ENCODE measurements at regions not wholly inside any gene's neighbourhood (a gene's known extent, or its start where the extent isn't known, plus 50 kb on each side); places are given as distances from the start of the nearest gene placed in this dataset.
A peak's percentile ranks its signal among the peaks of the same experiment; 100 is the strongest.
"Not testable (repeated sequence)": the region's sequence is repeated elsewhere in the genome, so short reads cannot be mapped to it uniquely, and the experiment has no call there.

DNA sequence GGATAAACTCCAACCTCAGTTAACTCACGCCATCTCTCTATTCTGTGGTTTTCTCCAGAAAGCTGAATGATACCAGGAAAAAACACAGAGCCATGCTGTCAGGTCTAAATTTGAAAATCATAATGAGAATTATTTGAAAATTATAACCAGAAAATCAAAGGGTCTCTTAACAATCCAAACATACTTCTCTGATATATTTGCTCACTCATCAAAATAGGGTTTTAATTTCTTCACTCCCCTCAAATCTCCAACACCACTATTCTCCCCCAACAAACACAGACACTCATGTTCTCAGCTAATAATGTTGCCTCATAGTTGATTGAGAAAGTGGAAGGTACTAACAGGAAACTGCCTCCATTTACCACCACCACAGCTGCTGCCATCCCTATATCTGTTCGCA, 375.5 kb downstream of the TLE1 start:
- intact Hi-C loops (cut with DNase I) = no loop called here
- DNase-seq (ENCODE audit: low spot score) (no peak), ATAC-seq (no peak)

GRCh38 chr9:81312346-81312745, 377.0 kb downstream of the TLE1 start:
- intact Hi-C loops (cut with DNase I) = no loop called here

GRCh38 chr9:81308404-81308803, 380.9 kb downstream of the TLE1 start:
- ATAC-seq (no peak), DNase-seq (ENCODE audit: low spot score) (no peak)
- intact Hi-C loops (cut with DNase I) = no loop called here

More at GRCh38 chr9:81312346-81312745, 377.0 kb downstream of the TLE1 start:
- ATAC-seq (no peak), DNase-seq (ENCODE audit: low spot score) (no peak)

DNA sequence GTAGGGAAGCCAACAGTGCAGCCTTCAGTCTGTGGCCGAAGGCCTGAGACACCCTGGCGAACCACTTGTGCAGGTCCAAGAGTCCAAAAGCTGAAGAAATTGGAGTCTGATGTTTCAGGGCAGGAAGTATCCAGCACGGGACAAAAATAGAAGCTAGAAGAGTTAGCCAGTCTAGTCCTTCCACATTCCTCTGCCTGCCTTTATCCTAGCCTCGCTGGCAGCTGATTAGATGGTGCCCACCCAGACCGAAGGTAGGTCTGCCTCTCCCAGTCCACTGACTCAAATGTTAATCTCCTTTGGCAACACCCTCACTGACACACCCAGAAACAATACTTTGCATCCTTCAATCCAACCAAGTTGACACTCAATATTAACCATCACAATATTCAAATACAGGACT, 381.6 kb downstream of the TLE1 start:
- ATAC-seq; DNase-seq (ENCODE audit: low spot score); intact Hi-C loops (cut with DNase I): not testable (repeated sequence)

DNA sequence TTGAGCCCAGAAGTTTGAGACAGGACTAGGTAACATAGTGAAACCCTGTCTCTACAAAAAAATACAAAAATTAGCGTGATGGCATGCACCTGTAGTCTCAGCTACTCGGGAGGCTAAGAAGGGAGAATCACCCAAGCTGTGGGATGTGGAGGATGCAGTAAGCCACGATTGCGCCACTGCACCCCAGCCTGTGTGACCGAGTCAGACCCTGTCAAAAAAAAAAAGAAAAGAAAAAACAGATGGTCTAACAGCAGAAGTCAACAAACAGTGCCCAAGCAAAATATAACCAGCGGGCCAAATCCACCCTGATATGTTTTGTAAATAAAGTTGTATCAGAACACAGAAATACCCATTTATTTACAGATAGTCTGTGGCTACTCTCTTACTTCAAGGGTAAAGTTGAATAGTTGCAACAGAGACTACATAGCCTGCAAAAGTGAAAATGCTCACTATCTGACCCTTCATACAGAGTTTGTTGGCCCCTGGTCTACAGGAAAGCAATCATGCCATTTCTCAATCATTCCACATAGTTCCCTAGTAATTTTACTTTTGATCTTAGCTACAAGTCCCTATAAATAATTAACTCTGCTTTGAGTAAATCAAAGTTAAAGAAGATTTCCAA, 383.7 kb downstream of the TLE1 start:
- DNase-seq (ENCODE audit: low spot score) (no peak), ATAC-seq (no peak)
- intact Hi-C loops (cut with DNase I) = no loop called here

GRCh38 chr9:81303658-81304057, 385.7 kb downstream of the TLE1 start:
- DNase-seq (ENCODE audit: low spot score) (no peak), ATAC-seq (no peak)
- intact Hi-C loops (cut with DNase I) = no loop called here

DNA sequence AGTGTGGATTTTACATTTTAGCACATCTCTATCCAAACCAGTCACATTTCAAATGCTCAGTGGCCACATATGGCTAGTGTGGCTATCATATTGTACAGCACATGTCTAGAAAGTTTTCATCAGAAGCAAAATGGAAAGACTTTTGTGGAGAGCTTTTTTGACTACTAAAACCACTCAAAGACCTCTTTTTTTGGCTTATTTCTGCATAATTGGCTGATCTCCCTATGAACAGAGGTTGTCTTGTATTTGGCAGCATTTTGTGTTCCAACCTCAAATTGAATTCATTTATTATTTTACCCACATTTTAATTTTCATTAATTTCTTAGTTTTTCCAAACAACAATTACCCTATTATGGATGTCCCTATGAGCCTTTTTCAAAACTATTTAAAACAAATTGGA, 395.7 kb downstream of the TLE1 start:
- ATAC-seq = peak; percentile 39
- DNase-seq (ENCODE audit: low spot score) = no peak
- intact Hi-C loops (cut with DNase I) = no loop called here

GRCh38 chr9:81292056-81292805, 397.1 kb downstream of the TLE1 start:
- intact Hi-C loops (cut with DNase I) = no loop called here
- DNase-seq (ENCODE audit: low spot score) = no peak
- ATAC-seq = no peak

- DNase-seq (ENCODE audit: low spot score) (no peak), ATAC-seq (no peak)
- intact Hi-C loops (cut with DNase I) = no loop called here
Observed at GRCh38 chr9:81289622-81290021, 399.7 kb downstream of the TLE1 start.

- no peak for DNase-seq (ENCODE audit: low spot score)
- ATAC-seq = no peak
- intact Hi-C loops (cut with DNase I) = no loop called here
Observed at GRCh38 chr9:81268048-81268447, 421.3 kb downstream of the TLE1 start.

GRCh38 chr9:81266674-81267073, 422.7 kb downstream of the TLE1 start:
- DNase-seq (ENCODE audit: low spot score) = no peak
- ATAC-seq = no peak
- intact Hi-C loops (cut with DNase I) = no loop called here

- ATAC-seq (no peak), DNase-seq (ENCODE audit: low spot score) (no peak)
- intact Hi-C loops (cut with DNase I) = no loop called here
Observed at GRCh38 chr9:81266086-81266485, 423.3 kb downstream of the TLE1 start.

DNA sequence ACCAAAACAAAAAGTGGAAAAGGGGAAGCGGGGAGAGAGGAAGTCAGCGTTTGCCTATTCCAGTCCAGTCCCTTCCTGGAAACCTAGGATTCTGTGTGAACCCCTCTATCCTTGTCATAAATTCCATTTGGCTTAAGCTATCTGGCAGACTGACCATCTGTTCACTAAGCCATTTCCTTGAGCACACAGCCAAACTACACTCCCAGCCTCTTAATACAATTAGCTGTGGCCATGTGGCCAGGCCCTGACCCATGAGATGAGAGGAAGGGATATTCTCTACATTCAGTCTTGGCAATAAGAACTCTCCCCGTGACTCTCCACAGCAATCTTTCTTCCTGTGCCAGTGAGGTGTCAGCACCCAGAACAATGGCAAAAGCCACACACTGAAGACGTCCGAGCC, 424.8 kb downstream of the TLE1 start:
- intact Hi-C loops (cut with DNase I) = no loop called here
- ATAC-seq = no peak

DNA sequence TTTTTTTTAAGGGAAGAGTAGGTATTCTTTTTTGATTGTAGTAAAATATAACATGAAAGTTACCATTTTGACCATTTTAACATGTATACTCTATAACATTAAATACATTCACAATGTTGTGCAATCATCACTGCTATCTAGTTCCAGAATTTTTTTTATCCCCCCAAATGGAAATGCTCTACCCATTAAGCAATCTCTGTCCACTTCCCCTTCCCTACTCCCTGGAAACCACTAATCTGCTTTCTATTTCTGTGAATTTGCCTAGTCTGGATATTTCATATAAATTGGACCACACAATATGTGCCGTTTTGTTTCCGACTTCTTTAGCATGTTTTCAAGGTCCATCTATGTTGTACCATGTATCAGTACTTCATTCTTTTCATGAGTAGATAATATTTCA, 429.5 kb downstream of the TLE1 start:
- no peak for DNase-seq (ENCODE audit: low spot score)
- intact Hi-C loops (cut with DNase I) = no loop called here
- ATAC-seq = no peak

More for the DNA sequence above, 424.8 kb downstream of the TLE1 start:
- DNase-seq (ENCODE audit: low spot score) = no peak

GRCh38 chr9:81256368-81256767, 433.0 kb downstream of the TLE1 start:
- ATAC-seq (no peak), DNase-seq (ENCODE audit: low spot score) (no peak)
- intact Hi-C loops (cut with DNase I) = no loop called here

GRCh38 chr9:81250606-81251005, 438.7 kb downstream of the TLE1 start:
- ATAC-seq = no peak
- intact Hi-C loops (cut with DNase I) = no loop called here
- no peak for DNase-seq (ENCODE audit: low spot score)

GRCh38 chr9:81250041-81250440, 439.3 kb downstream of the TLE1 start:
- intact Hi-C loops (cut with DNase I) = no loop called here
- DNase-seq (ENCODE audit: low spot score) (no peak), ATAC-seq (no peak)

- intact Hi-C loops (cut with DNase I) = no loop called here
- ATAC-seq (no peak), DNase-seq (ENCODE audit: low spot score) (no peak)
Observed at GRCh38 chr9:81245254-81245956, 443.9 kb downstream of the TLE1 start.

GRCh38 chr9:81244631-81245030, 444.7 kb downstream of the TLE1 start:
- ATAC-seq = no peak
- intact Hi-C loops (cut with DNase I) = no loop called here
- no peak for DNase-seq (ENCODE audit: low spot score)

DNA sequence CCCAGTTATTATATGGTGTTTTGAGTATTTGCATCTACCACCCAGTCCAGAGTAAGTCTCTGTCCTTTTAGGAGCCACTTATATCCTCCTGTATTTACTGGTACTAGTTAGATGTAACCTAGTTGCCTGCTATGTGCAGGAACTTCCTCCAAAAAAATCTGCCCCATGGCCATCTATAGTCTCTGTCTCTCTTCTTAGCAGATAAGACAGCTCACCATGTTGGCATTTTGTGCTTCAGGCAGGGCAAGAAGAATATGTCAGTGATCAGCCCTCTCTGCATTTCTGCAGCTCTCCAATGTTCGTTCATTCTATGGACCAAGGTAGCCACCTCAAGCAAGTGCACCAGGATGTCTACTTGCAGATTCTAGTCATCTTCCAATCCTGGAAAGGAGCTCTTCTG, 446.5 kb downstream of the TLE1 start:
- ATAC-seq = no peak
- DNase-seq (ENCODE audit: low spot score) = no peak
- intact Hi-C loops (cut with DNase I) = no loop called here
